Activated naive CD4-positive, alpha-beta T cell treated with anti-CD3 and anti-CD28 coated beads, Interleukin-2, amount 10 ng/mL, durations not matched to agents 7 days and 5 days (primary cell): ENCODE measurements at regions not wholly inside any gene's neighbourhood (a gene's known extent, or its start where the extent isn't known, plus 50 kb on each side); places are given as distances from the start of the nearest gene placed in this dataset.
A peak's percentile ranks its signal among the peaks of the same experiment; 100 is the strongest.
"Not testable (repeated sequence)": the region's sequence is repeated elsewhere in the genome, so short reads cannot be mapped to it uniquely, and the experiment has no call there.

Source experiments
- CTCF ChIA-PET: fragments of 350-600 bp; sonication (Branson Sonifier 250); formaldehyde crosslinking; loops from one replicate; lab custom pipeline; 2021; ENCODE audit warnings: antibody characterized with exemption; lab: Charles Lee
- DNase-seq: peaks from one replicate; pipeline ENCODE4 v3.0.0-alpha.2; 2020
- H3K27ac Mint-ChIP-seq: one replicate; pipeline ENCODE4 v1.8.0; 2021; ENCODE audit warnings: mild to moderate bottlenecking, moderate library complexity, mixed read lengths
- H3K27me3 Mint-ChIP-seq: one replicate; pipeline ENCODE4 v1.8.0; 2021; ENCODE audit warnings: mild to moderate bottlenecking, mixed read lengths
- H3K36me3 Mint-ChIP-seq: one replicate; pipeline ENCODE4 v1.8.0; 2021; ENCODE audit warnings: mixed read lengths
- H3K4me1 Mint-ChIP-seq: one replicate; pipeline ENCODE4 v1.8.0; 2021; ENCODE audit warnings: mixed read lengths
- H3K4me3 Mint-ChIP-seq: one replicate; pipeline ENCODE4 v1.8.0; 2021; ENCODE audit warnings: mild to moderate bottlenecking, moderate library complexity, mixed read lengths
- H3K9me3 Mint-ChIP-seq: one replicate; pipeline ENCODE4 v1.8.0; 2021; ENCODE audit warnings: mixed read lengths

- DNase-seq, result no peak
- no peaks in the 10 kb centered on the region for H3K36me3 Mint-ChIP-seq
- peaks cover 8% of the 10 kb centered on the region for H3K27me3 Mint-ChIP-seq
- no peak overlapping the region for H3K4me3 Mint-ChIP-seq
- peaks cover 1% of the 10 kb centered on the region for H3K9me3 Mint-ChIP-seq
- H3K4me1 Mint-ChIP-seq, result no peaks in the 10 kb centered on the region
- CTCF ChIA-PET, result no interaction called here
- H3K27ac Mint-ChIP-seq, result no peak overlapping the region
Observed at GRCh38 chrX:65828599-65828998, 161.1 kb downstream of the MSN start.

- H3K36me3 Mint-ChIP-seq, H3K4me3 Mint-ChIP-seq, CTCF ChIA-PET, H3K9me3 Mint-ChIP-seq, DNase-seq, H3K27me3 Mint-ChIP-seq, H3K27ac Mint-ChIP-seq: not testable (repeated sequence)
- H3K4me1 Mint-ChIP-seq, result peaks cover 11% of the 10 kb centered on the region
Observed at GRCh38 chrX:65825226-65825625, 157.8 kb downstream of the MSN start.

- Mint-ChIP-seq H3K27me3 (peaks cover under 1% of the 10 kb centered on the region), H3K4me3 (peak overlapping the region; percentile 61), H3K9me3 (peaks cover 1% of the 10 kb centered on the region), H3K27ac (no peak overlapping the region), H3K36me3 (no peaks in the 10 kb centered on the region), H3K4me1 (peaks cover 11% of the 10 kb centered on the region)
- CTCF ChIA-PET, result no interaction called here
- peak; percentile 52 for DNase-seq
Observed at GRCh38 chrX:65821721-65822496, 154.5 kb downstream of the MSN start.

GRCh38 chrX:65819983-65820382 lies 152.5 kb downstream of the MSN start:
- H3K27ac Mint-ChIP-seq, H3K9me3 Mint-ChIP-seq, H3K36me3 Mint-ChIP-seq, H3K4me3 Mint-ChIP-seq, CTCF ChIA-PET, H3K27me3 Mint-ChIP-seq, DNase-seq: not testable (repeated sequence)
- peaks cover 11% of the 10 kb centered on the region for H3K4me1 Mint-ChIP-seq

- Mint-ChIP-seq H3K4me3 (no peak overlapping the region), H3K27ac (no peak overlapping the region), H3K4me1 (no peaks in the 10 kb centered on the region), H3K9me3 (peaks cover 21% of the 10 kb centered on the region), H3K36me3 (peaks cover 6% of the 10 kb centered on the region), H3K27me3 (peaks cover 4% of the 10 kb centered on the region)
- DNase-seq, result no peak
- CTCF ChIA-PET, result no interaction called here
Observed at GRCh38 chrX:65813245-65813644, 145.8 kb downstream of the MSN start.

- Mint-ChIP-seq H3K9me3 (peaks cover 21% of the 10 kb centered on the region), H3K27ac (no peak overlapping the region), H3K4me1 (no peaks in the 10 kb centered on the region), H3K27me3 (peaks cover 1% of the 10 kb centered on the region), H3K4me3 (no peak overlapping the region), H3K36me3 (peaks cover 6% of the 10 kb centered on the region)
- DNase-seq, result no peak
- CTCF ChIA-PET, result no interaction called here
Observed at GRCh38 chrX:65811558-65812228, 144.2 kb downstream of the MSN start.
